HG03066 (cell line): ENCODE measurements at regions not wholly inside any gene's neighbourhood (a gene's known extent, or its start where the extent isn't known, plus 50 kb on each side); places are given as distances from the start of the nearest gene placed in this dataset.

Experiments
- ATAC-seq: cut with Tn5 transposase; IDR thresholded peaks from one replicate; pipeline ENCODE4 v1.9.1; 2021; ENCODE audit warnings: low read depth; ENCODE audit not compliant: unreplicated experiment

- ATAC-seq: no peak
Measured at GRCh38 chr14:97246648-97247047, 449.5 kb downstream of the VRK1 start.

DNA sequence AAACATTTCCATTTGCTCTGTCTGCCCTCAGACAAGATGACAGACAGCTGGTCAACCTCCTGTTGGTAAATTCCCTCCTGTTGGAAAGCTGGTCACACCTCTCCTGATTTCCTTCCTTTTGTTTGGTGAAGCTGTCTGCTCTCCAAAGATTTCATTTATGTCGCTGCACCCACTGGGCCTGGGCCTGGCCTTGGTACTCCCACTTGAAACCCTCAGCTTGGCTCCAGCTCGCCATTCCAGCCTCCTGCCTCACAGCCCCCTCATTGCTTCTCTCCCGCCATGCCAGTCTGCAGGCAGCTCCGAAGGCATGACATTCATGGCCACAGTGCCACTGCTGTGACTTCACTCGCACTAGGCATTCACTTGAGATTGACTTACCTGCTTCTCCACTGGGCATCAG is 451.8 kb downstream of the VRK1 start:
- ATAC-seq: no peak

DNA sequence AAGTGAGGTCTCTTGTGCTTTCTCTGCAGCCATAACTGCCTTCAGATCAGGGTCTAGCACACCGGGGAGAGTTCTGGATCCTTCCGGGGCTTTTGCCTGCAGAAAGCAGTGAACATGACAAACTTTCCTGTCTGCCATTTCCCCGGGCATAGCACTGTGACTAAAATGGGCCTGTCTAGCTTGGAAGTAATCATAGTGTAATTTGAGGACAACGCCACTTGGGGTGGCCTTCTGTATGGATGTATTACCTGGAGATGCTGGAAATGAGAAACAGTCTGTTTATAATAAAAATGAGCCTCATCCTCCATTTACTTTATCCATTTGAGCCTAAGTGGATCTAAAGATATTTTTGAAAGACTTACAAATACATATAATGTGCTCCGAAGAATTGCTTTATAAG is 453.7 kb downstream of the VRK1 start:
- no peak for ATAC-seq

GRCh38 chr14:97251491-97252155 is 454.4 kb downstream of the VRK1 start:
- no peak for ATAC-seq

- no peak for ATAC-seq
Measured at GRCh38 chr14:97253756-97254155, 456.6 kb downstream of the VRK1 start.

DNA sequence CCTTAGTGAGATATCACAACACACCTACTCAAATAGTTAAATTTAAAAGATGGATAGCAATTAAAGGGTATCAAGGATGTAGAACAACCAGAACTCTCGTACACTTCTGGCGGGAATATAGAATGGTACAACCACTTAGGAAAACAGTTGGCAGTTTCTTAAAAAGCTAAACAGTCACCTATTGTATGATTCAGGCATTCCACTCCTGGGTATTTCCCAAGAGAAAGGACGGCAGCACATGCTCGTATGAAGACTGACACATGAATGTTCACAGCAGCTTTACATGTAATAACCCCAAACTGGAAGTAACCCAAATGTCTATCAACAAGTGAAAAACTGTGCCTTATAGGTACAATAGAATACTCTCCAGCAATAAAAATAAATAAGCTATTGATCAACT is 465.2 kb downstream of the VRK1 start:
- ATAC-seq: no peak

DNA sequence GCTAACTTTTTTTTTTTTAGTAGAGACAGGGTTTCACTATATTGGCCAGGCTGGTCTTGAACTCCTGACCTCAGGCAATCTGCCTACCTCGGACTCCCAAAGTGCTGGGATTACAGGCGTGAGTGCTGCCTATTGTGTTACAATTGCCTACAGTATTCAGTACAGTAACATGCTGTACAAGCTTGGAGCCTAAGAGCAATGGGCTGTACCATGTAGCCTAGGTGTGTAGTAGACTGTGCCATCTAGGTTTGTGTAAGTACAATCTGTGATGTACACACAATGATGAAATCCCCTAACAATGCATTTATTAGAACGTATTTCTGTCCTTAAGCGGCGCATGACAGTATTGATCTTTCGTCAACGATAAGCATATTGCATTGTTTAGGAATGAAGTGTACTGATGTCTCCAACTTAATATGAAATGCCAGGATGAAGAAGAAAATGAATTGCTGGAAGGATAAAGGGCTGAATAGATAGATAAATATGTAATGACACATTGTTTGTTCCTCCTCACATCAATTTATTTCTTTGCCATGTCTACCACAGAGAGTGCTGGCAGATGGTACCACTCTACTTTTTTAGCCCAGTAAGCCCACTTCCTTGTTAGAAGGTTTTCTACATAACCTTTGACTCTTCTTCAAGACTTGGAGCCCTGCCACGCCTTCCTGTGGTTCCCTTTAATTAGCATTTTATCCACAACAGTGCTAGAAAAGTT is 467.5 kb downstream of the VRK1 start:
- no peak for ATAC-seq

DNA sequence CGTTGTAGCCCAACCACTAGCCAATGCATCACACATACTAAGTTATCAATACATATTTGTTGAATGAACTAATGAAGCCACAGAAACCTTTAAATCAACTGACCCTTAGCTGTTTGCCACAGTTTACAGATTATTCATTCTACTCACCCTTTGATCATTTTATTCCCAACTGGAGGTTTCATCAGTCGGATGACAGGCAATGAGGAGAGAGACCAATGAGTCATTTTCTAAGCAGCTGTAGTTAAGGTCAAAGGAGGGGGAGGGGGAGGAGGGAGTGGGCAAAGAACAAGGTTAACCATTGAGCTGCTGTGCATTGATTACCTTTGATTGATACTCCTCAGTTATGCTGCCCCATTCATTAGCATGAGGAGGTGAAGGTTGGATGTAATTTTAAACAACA is 469.5 kb downstream of the VRK1 start:
- no peak for ATAC-seq

- ATAC-seq: no peak
Measured at GRCh38 chr14:97267509-97267908, 470.3 kb downstream of the VRK1 start.

DNA sequence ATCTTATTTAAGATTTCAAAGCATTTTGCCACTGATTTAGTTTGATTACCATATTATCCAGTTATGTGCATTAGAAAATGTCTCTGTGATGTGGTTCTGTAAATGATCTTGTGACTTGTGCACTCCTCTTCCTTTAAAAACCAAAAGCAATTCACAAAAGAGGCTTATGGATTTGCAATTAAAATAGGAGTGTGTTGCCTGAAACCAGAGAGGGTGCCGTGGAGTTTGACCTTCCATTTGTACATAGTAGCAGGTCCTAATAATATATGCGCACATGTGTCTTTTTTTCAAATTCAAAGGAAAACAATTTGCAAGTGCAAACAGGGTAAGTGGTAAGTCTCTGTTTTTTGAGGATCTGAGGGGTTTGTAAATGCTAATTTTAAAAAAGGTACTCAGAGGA is 470.9 kb downstream of the VRK1 start:
- no peak for ATAC-seq

DNA sequence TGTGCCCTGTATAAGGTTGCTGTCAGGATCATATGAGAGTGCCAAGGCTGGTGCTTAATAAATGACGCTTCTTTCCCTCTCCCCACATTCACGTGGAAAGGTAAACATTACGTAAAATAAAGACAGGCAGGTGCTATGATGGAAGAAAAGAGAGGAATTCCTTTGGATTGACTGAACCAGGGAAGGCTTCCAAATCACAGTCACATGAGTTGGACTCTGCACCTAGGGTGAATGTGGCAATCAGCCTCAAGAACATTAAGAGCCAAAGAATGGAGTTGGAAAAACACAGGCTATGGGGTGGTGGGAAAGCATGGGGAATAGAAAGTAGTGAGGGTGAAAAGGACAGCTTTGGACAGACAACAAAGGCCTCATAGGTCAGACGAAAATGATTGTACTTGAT is 473.1 kb downstream of the VRK1 start:
- ATAC-seq: no peak

- no peak for ATAC-seq
Measured at GRCh38 chr14:97271451-97271960, 474.3 kb downstream of the VRK1 start.

- ATAC-seq: no peak
Measured at GRCh38 chr14:97273540-97273939, 476.4 kb downstream of the VRK1 start.

GRCh38 chr14:97274626-97275025 is 477.4 kb downstream of the VRK1 start:
- no peak for ATAC-seq

DNA sequence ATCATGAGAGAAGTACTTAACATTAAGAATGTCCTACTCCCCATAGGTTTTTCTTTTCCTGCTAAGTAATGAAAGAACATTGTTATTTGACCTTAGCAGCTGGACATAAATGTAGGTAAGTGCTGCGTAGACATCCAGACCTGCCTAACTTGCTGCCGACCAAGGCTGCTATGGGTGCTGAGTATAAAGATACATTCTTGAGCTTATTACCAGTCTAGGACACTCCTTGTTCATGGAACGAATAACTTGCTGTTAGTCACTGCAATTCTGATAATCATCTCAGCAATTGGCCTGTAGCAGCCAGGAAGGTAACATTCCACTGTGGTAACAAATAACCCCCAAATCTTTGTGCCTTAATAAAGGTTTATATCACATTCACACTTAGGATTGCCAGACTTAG is 478.1 kb downstream of the VRK1 start:
- no peak for ATAC-seq

GRCh38 chr14:97276573-97276972 is 479.4 kb downstream of the VRK1 start:
- ATAC-seq: no peak

- no peak for ATAC-seq
Measured at GRCh38 chr14:97277711-97278110, 480.5 kb downstream of the VRK1 start.

DNA sequence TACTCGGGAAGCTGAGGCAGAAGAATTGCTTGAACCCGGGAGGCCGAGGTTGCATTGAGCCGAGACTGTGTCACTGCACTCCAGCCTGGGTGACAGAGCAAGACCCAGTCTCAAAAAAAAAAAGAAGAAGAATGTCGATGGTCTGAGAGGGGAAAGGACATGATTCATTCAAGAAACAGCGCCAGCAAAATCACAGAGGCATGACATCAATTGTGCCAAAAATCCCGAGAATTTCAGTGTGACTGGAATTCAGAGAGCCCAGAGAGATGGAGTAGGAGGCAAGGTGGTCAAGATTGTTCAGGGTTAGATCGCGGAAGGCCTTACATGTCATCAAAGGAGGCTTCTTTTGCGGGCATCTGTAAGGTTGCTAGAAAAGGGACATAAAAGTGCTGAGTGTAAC is 483.3 kb downstream of the VRK1 start:
- no peak for ATAC-seq

DNA sequence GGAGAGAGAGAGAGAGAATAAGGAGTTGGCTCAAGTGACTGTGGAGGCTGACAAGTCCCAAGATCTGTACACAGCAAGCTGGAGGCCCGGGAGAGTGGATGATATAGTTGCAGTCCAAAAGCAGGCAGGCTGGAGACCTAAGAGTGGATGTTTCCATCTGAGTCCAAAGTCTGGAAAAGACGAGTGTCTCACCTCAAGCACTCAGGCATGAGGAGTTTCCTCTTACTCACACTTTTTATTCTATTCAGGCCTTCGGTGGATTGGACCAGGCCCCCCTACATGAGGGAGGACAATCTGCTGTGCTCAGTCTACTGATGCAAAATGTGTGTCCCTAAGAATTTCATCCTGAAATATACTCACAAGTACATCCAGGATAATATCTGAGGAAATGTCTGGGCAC is 484.6 kb downstream of the VRK1 start:
- no peak for ATAC-seq

GRCh38 chr14:97282210-97283004 is 485.2 kb downstream of the VRK1 start:
- no peak for ATAC-seq

DNA sequence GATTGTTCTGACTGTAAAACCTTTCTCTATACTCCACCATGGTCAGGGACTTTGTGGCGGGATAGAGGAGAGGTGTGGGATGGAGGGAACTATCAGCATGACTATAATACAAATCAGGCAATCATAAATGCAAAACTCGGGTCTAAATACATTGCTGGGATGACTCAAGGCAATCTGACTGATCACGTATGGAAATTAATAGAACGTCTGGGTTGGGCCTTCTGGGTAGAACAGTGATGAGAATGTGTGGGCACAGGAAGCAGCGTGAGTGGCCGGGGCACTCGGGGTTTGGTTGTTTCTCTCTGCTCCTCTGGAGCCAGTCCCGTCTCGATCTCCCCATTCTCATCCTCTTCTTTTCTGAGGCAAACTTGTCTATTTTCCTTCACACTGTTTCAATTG is 485.8 kb downstream of the VRK1 start:
- no peak for ATAC-seq
